ENCODE measurements at regions not wholly inside any gene's neighbourhood (a gene's known extent, or its start where the extent isn't known, plus 50 kb on each side); places are given as distances from the start of the nearest gene placed in this dataset.

GRCh38 chr3:86161493-86161892 lies 829.5 kb downstream of the VGLL3 start:
- no peak for TF ChIP-seq CTCF (conservative IDR thresholded peaks at IDR 0.05; ENCODE audit: low read depth, low read length)
- no peak for TF ChIP-seq EZH2 (IDR thresholded peaks at IDR 0.05; ENCODE audit: borderline replicate concordance, low read depth, low read length, poor library complexity, severe bottlenecking)
